C4-2B (cell line): ENCODE measurements at regions not wholly inside any gene's neighbourhood (a gene's known extent, or its start where the extent isn't known, plus 50 kb on each side); places are given as distances from the start of the nearest gene placed in this dataset.

Experiments
- H3K27ac ChIP-seq: fragments of 450-650 bp; 2 replicates; pipeline ENCODE4 v1.5.1; 2017
- CTCF ChIP-seq: fragments of 450-650 bp; conservative IDR thresholded peaks from 2 replicates; pipeline ENCODE4 v1.5.1; 2017; ENCODE audit warnings: mild to moderate bottlenecking
- ZFX ChIP-seq: fragments of 450-650 bp; IDR thresholded peaks from 2 replicates; pipeline ENCODE4 v1.6.1; 2017

GRCh38 chr14:104523546-104523935, 56.0 kb upstream of the C14orf180 start:
- TF ChIP-seq ZFX = no peak
- no peak for TF ChIP-seq CTCF
- H3K27ac ChIP-seq = no peak overlapping the region

GRCh38 chr14:104524726-104525125, 54.8 kb upstream of the C14orf180 start:
- H3K27ac ChIP-seq = no peak overlapping the region
- TF ChIP-seq ZFX (no peak), CTCF (no peak)

- no peak for TF ChIP-seq ZFX
- TF ChIP-seq CTCF = no peak
- no peak overlapping the region for H3K27ac ChIP-seq
These were observed 52.6 kb upstream of the C14orf180 start for GRCh38 chr14:104526723-104527645.

- TF ChIP-seq CTCF (no peak), ZFX (no peak)
- no peak overlapping the region for H3K27ac ChIP-seq
These were observed 51.6 kb upstream of the C14orf180 start for GRCh38 chr14:104527857-104528459.

- no peak overlapping the region for H3K27ac ChIP-seq
- TF ChIP-seq CTCF (no peak), ZFX (no peak)
These were observed 51.1 kb upstream of the C14orf180 start for GRCh38 chr14:104528496-104528895.
